GM18951 (cell line): ENCODE measurements at regions not wholly inside any gene's neighbourhood (a gene's known extent, or its start where the extent isn't known, plus 50 kb on each side); places are given as distances from the start of the nearest gene placed in this dataset.

Experiments used
- POLR2A ChIP-seq: IDR thresholded peaks from 4 replicates; pipeline ENCODE4 v1.6.1; 2011; ENCODE audit warnings: mild to moderate bottlenecking; ENCODE audit not compliant: insufficient read length, insufficient read depth; ENCODE audit errors: extremely low read depth
- in situ Hi-C: fragments of 300-500 bp; cut with MboI; formaldehyde crosslinking; loops from one replicate; pipeline ENCODE4 v1.12.0; 2022; ENCODE audit warnings: low sequenced_read_pairs, mixed read lengths, inconsistent platforms; ENCODE audit not compliant: unreplicated experiment

DNA sequence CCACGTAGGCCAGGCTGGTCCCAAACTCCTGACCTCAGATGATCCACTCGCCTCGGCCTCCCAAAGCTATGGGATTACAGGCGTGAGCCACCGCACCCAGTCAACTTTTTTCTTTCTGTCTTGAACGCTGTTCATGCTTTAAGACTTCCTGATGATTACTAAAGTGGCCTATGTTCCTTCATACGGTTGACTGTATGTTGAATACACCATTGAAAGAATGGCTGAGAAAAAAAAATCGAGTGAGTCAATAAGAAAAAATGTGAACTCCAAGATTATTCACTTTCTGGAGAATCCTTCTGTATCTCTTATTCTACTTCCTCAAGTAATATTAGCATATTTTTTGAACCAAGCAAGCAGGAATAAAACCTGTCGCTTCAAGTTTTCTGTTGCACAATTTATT is 955.0 kb downstream of the GATA3 start:
- no peak for TF ChIP-seq POLR2A
- in situ Hi-C loops, result no loop called here

DNA sequence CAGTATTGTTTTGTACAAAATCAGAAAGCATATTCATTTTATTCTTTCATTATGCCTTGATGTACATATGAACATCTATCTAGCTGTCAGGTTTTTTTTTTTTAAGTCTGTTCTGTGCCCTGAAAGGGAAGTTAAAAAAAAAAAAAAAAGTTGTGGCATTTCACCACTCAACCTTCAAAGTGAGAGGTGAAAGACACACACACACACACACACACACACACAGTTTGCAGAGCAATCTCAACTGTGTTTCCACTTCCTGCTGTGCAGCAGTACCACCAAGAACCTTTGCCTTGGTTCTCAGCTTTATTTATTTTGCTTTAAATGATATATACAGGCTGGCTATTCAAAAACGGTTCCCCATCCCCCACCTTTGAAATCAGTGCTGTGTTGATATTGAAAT is 955.6 kb downstream of the GATA3 start:
- TF ChIP-seq POLR2A, result no peak

DNA sequence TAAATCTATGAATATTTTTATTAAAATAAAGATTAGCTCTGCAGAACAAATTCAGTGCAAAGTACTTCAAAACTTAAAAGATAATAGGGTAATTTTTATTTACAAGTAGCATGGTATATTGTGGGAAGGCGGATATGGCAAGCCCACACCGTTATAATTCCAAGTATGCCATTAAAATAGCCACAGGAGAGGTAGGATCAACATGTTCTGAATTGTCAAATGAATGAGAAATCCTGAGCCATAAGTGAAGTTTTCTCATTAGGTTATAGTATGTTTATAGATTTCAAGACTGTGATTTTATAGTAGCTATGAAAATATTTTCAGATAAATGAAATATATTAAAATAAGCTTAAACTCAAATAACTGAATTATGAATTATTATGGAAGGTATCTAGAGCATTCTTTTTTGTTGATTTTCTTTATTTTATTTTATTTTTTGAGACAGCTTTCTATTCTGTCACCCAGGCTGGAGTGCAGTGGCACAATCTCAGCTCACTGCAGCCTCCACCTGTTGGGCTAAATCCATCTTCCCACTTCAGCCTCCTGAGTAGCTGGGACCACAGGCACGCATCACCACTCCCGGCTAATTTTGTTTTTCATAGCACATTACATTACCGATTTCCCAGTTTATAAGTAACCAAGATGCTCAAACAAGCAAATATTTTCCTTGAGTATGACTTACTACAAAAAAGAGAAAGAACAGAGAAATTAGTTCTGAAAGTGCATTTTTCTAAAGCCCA is 956.6 kb downstream of the GATA3 start:
- in situ Hi-C loops, result no loop called here
- no peak for TF ChIP-seq POLR2A

More for the DNA sequence above, 955.6 kb downstream of the GATA3 start:
- in situ Hi-C loops, result no loop called here

DNA sequence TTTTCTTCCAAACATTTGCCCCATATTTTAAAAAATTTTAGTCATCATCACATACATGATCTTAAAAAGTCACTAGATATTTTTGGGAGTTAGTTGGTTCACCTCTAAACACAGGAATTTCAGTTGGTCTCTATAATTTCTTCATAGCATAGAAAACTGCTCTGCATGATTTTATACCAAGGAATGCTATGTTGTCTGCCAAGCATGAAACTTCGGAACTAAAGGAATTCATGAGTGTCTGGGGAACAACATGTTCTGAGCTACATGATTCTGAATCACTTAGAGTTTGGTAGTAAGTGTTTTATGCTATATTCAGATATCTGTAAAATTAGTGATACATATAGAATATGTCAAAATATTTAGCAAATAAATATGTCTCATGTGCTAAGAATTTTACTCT is 957.8 kb downstream of the GATA3 start:
- TF ChIP-seq POLR2A, result no peak
- in situ Hi-C loops, result no loop called here

DNA sequence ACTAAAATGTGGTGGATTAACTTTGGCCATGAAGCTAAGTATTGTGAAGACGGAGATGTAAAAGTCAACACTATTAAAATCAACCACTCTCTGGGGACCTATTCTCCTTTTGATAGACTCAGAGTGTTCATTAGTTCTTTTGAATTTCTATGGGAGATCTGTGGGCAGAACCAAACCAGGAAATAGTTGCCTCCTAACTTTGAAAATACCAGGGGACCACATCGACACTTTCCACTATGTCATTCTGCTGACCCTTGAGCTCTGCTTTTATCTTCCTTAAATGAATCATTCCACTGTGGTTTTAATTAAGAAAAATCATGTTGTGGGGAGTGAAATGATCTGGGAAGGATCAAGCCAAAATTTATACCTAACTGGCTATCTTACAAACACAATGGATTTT is 960.5 kb downstream of the GATA3 start:
- no peak for TF ChIP-seq POLR2A
- in situ Hi-C loops, result no loop called here

DNA sequence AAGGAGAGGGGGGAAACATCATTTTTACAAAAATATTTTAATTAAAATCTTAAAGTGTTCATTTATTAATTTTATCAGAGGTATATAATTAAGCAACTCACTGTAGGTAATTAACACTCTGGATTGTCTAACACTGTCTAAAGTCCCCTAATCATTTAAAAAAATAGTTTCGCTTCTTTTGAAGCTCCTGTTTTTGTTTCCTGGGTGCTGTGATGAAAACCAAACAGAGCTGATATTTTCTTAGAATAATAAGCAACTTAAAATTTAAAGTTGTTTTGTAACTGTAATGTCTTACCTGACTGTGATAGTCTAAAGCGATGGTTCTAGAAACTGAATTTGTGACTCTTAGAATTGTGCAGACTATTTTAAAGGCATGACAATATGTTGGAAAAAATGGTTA is 961.0 kb downstream of the GATA3 start:
- in situ Hi-C loops, result no loop called here
- TF ChIP-seq POLR2A, result no peak

DNA sequence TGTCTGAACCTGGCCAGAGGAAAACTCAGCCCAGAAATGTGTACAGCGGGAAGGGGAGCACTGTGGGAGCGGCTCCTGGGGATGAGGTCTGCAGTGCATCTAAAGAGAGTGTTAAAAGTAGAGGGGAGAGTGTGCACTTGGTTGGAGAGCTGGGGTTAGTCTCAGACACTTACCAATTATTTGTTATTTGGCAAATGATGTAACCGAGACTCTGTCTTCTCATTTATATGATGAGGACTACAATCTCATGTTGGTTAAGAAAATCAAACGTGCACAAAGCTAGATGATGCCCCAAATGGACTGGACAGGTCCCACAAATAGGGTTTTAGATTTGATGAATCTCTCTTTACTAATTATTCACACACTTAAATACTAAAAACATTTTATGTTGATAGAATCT is 962.4 kb downstream of the GATA3 start:
- no peak for TF ChIP-seq POLR2A
- in situ Hi-C loops, result no loop called here

DNA sequence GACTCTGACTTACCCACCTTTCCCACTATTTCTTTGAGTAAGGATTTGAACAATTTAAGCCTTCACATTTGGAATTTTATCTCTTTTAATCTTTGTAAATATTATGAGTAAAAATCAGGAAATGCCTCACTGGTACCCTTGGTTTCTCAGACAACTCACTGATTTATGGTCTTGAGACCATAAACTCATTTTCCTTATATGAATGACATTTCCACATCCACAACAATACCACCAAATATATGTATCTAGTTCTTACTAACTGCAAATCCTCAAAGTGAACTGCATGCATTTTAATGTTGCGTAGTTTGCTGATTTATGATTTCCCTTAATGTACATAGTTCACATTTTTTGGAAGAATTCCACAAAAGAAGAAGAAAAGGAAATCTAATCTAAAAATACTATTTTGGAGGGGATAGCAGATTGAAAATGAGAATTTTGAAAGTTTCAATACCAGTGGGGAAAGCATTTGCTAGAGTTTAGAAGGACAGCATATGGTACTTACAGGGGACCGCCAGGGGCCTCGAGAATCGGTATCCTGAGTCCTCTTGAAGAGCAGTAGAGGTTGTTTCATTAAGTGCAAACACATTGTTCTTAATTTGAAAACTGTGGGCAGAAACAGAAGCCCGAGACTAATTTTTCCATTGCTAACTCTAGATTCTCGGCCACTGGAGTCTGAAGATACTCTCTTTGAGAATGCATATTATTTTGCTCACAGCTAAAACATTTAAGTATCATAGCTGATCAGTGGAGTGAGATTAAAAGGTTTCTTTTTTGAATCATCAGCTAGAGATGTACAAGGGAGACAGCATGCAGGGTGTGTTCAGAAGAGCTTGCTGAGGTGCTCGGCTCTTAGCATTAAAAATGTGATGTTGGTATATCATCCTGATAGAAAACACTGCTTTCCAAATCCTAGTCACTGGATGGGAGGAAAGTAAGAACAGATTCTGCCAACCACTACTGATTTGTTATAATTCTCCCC is 964.0 kb downstream of the GATA3 start:
- TF ChIP-seq POLR2A, result no peak
- in situ Hi-C loops, result no loop called here

DNA sequence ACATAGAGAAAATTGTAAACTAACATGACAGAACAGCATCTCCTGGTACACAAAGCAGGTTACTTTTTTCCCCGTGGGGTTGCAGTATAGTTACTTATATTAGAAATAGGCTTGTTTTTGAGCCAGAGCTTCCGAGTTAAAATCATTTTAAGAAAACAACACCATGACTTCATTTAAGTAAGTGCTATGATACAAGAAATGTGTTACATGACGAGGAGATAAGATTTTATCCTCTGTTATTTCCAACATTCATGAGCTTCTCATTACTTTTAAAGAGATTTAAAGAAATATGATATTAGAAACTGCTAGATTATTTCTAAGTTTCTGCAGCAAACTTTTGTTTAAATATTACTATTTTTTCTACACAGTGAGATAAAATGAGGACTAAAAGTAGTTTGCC is 968.7 kb downstream of the GATA3 start:
- in situ Hi-C loops, result no loop called here

DNA sequence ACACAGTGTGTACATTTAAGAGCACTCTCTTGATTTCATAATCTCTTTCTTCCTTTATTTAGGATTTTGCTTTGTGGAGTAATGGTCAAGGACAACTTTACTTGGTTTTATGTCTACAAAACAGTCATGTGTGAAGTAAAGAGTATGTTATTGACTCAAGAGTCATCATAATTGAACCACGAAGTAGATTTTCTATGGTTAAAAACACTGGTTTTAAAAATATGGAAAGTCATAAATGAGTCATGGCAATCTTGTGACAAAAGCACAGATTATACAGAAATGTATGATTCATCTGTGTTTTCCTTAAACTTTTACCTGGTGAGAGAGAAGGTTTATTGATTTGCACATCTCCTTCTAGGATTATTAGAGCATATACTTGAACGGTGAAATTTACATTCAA is 969.7 kb downstream of the GATA3 start:
- in situ Hi-C loops, result no loop called here
- TF ChIP-seq POLR2A, result no peak

More for the DNA sequence above, 968.7 kb downstream of the GATA3 start:
- no peak for TF ChIP-seq POLR2A

DNA sequence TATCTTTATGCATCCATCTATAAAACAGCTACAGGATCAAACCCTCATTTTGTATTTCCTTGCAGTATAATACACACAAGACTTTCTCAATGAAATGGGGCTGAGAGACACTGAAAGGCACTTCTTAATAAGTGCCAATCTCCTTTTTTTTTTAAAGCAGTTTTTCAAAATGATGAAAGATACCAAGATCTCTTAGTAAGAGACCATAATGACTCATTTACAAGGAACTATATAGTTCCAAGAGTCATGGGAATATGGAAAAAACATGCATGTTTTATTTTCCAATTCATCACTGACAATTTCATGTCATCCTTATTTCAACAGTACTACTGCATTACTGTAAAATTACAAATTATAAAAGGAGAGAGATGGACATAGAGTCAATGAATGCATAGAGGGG is 973.7 kb downstream of the GATA3 start:
- no peak for TF ChIP-seq POLR2A
- in situ Hi-C loops, result no loop called here

DNA sequence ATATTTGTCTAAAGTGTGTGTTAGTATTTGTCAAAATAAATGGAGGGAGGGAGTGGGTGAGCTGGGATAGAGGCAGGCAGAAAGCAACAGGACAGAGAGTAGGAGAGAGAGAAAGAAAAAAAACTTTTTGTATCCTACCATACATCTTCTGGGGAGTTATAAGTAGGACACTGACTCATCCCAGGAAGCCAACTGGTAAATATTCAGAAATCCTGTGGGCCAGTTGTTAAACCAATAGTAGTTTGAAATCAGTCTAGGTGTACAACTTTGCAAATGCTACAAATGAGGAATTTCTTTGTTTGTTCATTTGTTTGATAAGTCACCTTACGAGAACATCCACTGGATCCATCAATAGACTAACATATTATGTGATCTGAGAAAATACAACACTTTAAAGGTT is 980.9 kb downstream of the GATA3 start:
- no peak for TF ChIP-seq POLR2A
- in situ Hi-C loops, result no loop called here

DNA sequence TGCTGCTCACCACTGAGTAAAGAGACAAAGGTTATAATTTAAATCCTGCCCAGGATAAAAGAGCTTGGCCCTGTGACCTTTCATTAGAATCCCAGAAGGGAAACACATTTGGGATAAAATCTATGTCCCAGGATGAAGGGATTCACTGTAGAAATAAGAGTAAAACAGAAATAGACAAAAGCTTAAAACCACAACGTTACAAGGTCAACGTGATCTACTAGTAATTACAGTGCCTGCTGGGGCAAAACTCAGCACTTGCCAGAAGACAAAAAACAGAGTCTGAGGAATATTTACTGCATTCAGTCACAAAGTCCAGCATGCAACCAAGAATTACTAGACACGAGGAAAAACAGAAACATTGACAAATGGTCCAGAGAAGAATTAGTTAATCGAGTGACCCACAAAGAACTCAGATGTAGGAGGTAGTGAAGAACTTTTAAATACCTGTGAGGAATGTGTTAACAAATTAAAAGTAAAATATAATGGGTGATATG is 982.3 kb downstream of the GATA3 start:
- in situ Hi-C loops, result no loop called here
- no peak for TF ChIP-seq POLR2A

DNA sequence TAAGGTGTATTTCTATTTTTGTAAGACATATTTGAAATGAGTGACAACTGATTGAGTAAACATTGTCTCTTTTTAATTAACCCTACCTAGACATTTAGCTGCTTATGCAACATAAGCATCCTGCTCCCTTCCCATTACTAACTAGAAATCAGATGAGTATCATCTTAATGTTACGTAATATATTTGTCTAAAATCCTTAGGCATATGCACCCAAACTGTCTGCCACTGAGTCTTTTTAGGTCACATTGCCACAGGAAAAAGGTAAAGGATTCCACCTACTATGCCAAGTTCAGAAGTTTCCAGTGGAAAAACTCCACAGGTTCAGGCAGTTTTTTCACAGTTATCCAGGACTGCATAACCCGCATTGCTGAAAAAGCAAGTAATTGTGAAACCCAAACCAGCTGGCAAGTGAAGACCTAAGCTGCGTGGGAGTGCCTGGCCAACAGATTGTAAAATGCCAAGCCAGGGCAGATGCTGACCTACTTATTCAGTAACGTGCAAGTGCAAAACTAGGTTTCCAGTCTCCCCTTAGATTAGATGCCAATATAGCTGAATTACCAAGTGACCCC is 983.7 kb downstream of the GATA3 start:
- TF ChIP-seq POLR2A, result no peak
- in situ Hi-C loops, result no loop called here

DNA sequence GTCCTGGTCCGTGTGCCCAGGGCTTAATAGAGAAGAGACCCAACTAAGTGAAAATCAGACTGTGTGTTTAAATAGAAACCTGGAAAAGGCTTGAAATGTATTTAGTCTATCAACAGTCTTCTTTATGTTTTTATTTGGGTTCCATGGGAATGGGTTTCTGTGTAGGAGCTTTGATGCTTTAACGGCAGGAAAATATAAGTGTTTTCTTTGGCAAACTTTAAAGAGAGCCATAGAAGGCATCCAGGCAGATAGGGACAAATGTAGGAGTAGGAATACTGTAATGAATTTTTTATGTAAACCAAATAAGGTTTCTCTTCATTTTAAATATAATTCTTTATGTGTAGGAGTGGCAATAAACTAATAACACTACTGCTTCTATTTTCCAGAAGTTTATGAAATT is 989.0 kb downstream of the GATA3 start:
- no peak for TF ChIP-seq POLR2A
- in situ Hi-C loops, result no loop called here
